Bronchial epithelial cell (primary cell): ENCODE measurements at regions not wholly inside any gene's neighbourhood (a gene's known extent, or its start where the extent isn't known, plus 50 kb on each side); places are given as distances from the start of the nearest gene placed in this dataset.
"Not testable (repeated sequence)": the region's sequence is repeated elsewhere in the genome, so short reads cannot be mapped to it uniquely, and the experiment has no call there.

Source experiments
- DNase-seq: peaks from one replicate; pipeline ENCODE4 v3.0.0-alpha.2; 2010; ENCODE audit warnings: low read depth
- FAIRE-seq: peaks from 2 replicates; lab custom pipeline; 2011; peaks lifted over from hg19 to GRCh38; lab: Jason Lieb, UNC
- H3K27me3 ChIP-seq: 2 replicates; pipeline ENCODE4 v1.5.1; 2011; ENCODE audit warnings: low read length; ENCODE audit not compliant: control insufficient read depth, insufficient read depth
- H3K36me3 ChIP-seq: 2 replicates; pipeline ENCODE4 v1.5.1; 2011; ENCODE audit warnings: low read length; ENCODE audit not compliant: control insufficient read depth, insufficient read depth
- H3K4me3 ChIP-seq: 2 replicates; pipeline ENCODE4 v1.5.1; 2011; ENCODE audit warnings: mild to moderate bottlenecking, low read depth, low read length, control low read depth
- CTCF ChIP-seq: IDR thresholded peaks from 2 replicates; pipeline ENCODE4 v1.5.1; 2011; ENCODE audit warnings: mild to moderate bottlenecking, moderate library complexity, low read length, control low read depth, inconsistent platforms; ENCODE audit not compliant: insufficient read depth, severe bottlenecking

GRCh38 chr2:41334159-41334558 is 713.7 kb upstream of the PKDCC start:
- TF ChIP-seq CTCF, result no peak
- H3K36me3 ChIP-seq, result no peaks in the 10 kb centered on the region
- no peaks in the 10 kb centered on the region for H3K27me3 ChIP-seq
- DNase-seq (no peak), FAIRE-seq (no peak)
- no peak overlapping the region for H3K4me3 ChIP-seq

- not testable (repeated sequence) for H3K4me3 ChIP-seq, DNase-seq, H3K27me3 ChIP-seq, FAIRE-seq, H3K36me3 ChIP-seq
These were observed 712.2 kb upstream of the PKDCC start for GRCh38 chr2:41335573-41335972.

- no peak for DNase-seq
- FAIRE-seq, result no peak
- Histone ChIP-seq H3K4me3 (no peak overlapping the region), H3K36me3 (no peaks in the 10 kb centered on the region), H3K27me3 (no peaks in the 10 kb centered on the region)
- no peak for TF ChIP-seq CTCF
These were observed 709.9 kb upstream of the PKDCC start for GRCh38 chr2:41337956-41338355.

- DNase-seq, result no peak
- FAIRE-seq, result no peak
- Histone ChIP-seq H3K27me3 (no peaks in the 10 kb centered on the region), H3K4me3 (no peak overlapping the region), H3K36me3 (no peaks in the 10 kb centered on the region)
- TF ChIP-seq CTCF, result no peak
These were observed 703.3 kb upstream of the PKDCC start for GRCh38 chr2:41344529-41344928.

GRCh38 chr2:41353060-41353459 is 694.8 kb upstream of the PKDCC start:
- FAIRE-seq (no peak), DNase-seq (no peak)
- H3K27me3 ChIP-seq, result no peaks in the 10 kb centered on the region
- TF ChIP-seq CTCF, result no peak
- no peak overlapping the region for H3K4me3 ChIP-seq
- no peaks in the 10 kb centered on the region for H3K36me3 ChIP-seq

- Histone ChIP-seq H3K36me3 (no peaks in the 10 kb centered on the region), H3K4me3 (no peak overlapping the region), H3K27me3 (no peaks in the 10 kb centered on the region)
- no peak for TF ChIP-seq CTCF
- FAIRE-seq (no peak), DNase-seq (no peak)
These were observed 692.0 kb upstream of the PKDCC start for GRCh38 chr2:41355794-41356193.
